Islet of Langerhans (tissue), 1 donor: ENCODE measurements at regions not wholly inside any gene's neighbourhood (a gene's known extent, or its start where the extent isn't known, plus 50 kb on each side); places are given as distances from the start of the nearest gene placed in this dataset.
A peak's percentile ranks its signal among the peaks of the same experiment; 100 is the strongest.
"Not testable (repeated sequence)": the region's sequence is repeated elsewhere in the genome, so short reads cannot be mapped to it uniquely, and the experiment has no call there.

Experiments
- FAIRE-seq: peaks from one replicate; lab custom pipeline; 2011; peaks lifted over from hg19 to GRCh38; lab: Jason Lieb, UNC

- no peak for FAIRE-seq
Measured at GRCh38 chr10:119996944-119997343, 104.4 kb downstream of the SEC23IP start.

- no peak for FAIRE-seq
Measured at GRCh38 chr10:119997429-119997828, 104.9 kb downstream of the SEC23IP start.

- FAIRE-seq, result no peak
Measured at GRCh38 chr10:120002785-120003184, 110.3 kb downstream of the SEC23IP start.

GRCh38 chr10:120005207-120006201 lies 113.0 kb downstream of the SEC23IP start:
- no peak for FAIRE-seq

GRCh38 chr10:120007261-120007660 lies 114.7 kb downstream of the SEC23IP start:
- FAIRE-seq, result no peak

- FAIRE-seq, result no peak
Measured at GRCh38 chr10:120011359-120012130, 119.0 kb downstream of the SEC23IP start.

- no peak for FAIRE-seq
Measured at GRCh38 chr10:120012131-120012400, 119.5 kb downstream of the SEC23IP start.

- no peak for FAIRE-seq
Measured at GRCh38 chr10:120012566-120012965, 120.0 kb downstream of the SEC23IP start.

GRCh38 chr10:120014031-120014430 lies 121.5 kb downstream of the SEC23IP start:
- no peak for FAIRE-seq

GRCh38 chr10:120015064-120015463 lies 122.5 kb downstream of the SEC23IP start:
- no peak for FAIRE-seq

- peak; percentile 96 for FAIRE-seq
Measured at GRCh38 chr10:120016906-120017305, 124.4 kb downstream of the SEC23IP start.

- no peak for FAIRE-seq
Measured at GRCh38 chr10:120017733-120018417, 125.3 kb downstream of the SEC23IP start.

- no peak for FAIRE-seq
Measured at GRCh38 chr10:120018695-120019094, 126.2 kb downstream of the SEC23IP start.

GRCh38 chr10:120019568-120019967 lies 127.0 kb downstream of the SEC23IP start:
- FAIRE-seq, result peak; percentile 60

GRCh38 chr10:120022357-120022756 lies 129.8 kb downstream of the SEC23IP start:
- FAIRE-seq, result no peak

- FAIRE-seq, result no peak
Measured at GRCh38 chr10:120034236-120034635, 141.7 kb downstream of the SEC23IP start.

- FAIRE-seq, result no peak
Measured at GRCh38 chr10:120039046-120039445, 146.5 kb downstream of the SEC23IP start.

- no peak for FAIRE-seq
Measured at GRCh38 chr10:120039826-120040225, 147.3 kb downstream of the SEC23IP start.

GRCh38 chr10:120041807-120042559 lies 149.5 kb downstream of the SEC23IP start:
- no peak for FAIRE-seq

- no peak for FAIRE-seq
Measured at GRCh38 chr10:120042705-120043104, 150.2 kb downstream of the SEC23IP start.

GRCh38 chr10:120047373-120047772 lies 154.8 kb downstream of the SEC23IP start:
- not testable (repeated sequence) for FAIRE-seq

- FAIRE-seq, result no peak
Measured at GRCh38 chr10:120047926-120048325, 155.4 kb downstream of the SEC23IP start.
